Gastrocnemius medialis (tissue), 4 donors: ENCODE measurements at regions not wholly inside any gene's neighbourhood (a gene's known extent, or its start where the extent isn't known, plus 50 kb on each side); places are given as distances from the start of the nearest gene placed in this dataset.

Source experiments
- ATAC-seq, 2 donors: fragments of 150-250 bp; one replicate each; pipeline ENCODE4 v1.9.1; 2016
- DNase-seq, 2 donors: peaks; one replicate each; pipeline ENCODE4 v3.0.0-alpha.2; 2019
- H3K27ac ChIP-seq, 4 donors: fragments of 200-600 bp; sonication (generic); 1 replicate in 1 of 4; 2 replicates in 3 of 4; pipeline ENCODE4 v1.5.1; 2016 to 2018; ENCODE audit warnings: mild to moderate bottlenecking in 2 of 4, moderate library complexity in 1 of 4
- H3K27me3 ChIP-seq, 3 donors: fragments of 200-600 bp; sonication (generic) in 2 of 3; 1 replicate in 1 of 3; 2 replicates in 2 of 3; pipeline versions ENCODE4 v1.5.1 to v1.6.0; 2016 to 2019; ENCODE audit warnings: mild to moderate bottlenecking in 1 of 3, moderate library complexity in 1 of 3
- H3K36me3 ChIP-seq, 2 donors: fragments of 200-600 bp; sonication (generic) in 1 of 2; one replicate each; pipeline ENCODE4 v1.5.1; 2017 to 2018
- H3K4me1 ChIP-seq, 2 donors: fragments of 200-600 bp; sonication (generic) in 1 of 2; one replicate each; pipeline ENCODE4 v1.5.1; 2016 to 2017; ENCODE audit warnings: mild to moderate bottlenecking in 2 of 2
- H3K4me3 ChIP-seq, 4 donors: fragments of 200-600 bp; sonication (generic) in 3 of 4; 1 replicate in 1 of 4; 2 replicates in 3 of 4; pipeline ENCODE4 v1.5.1; 2016 to 2019; ENCODE audit warnings: mild to moderate bottlenecking in 2 of 4
- H3K9me3 ChIP-seq, 3 donors: fragments of 200-600 bp; sonication (generic) in 2 of 3; 1 replicate in 1 of 3; 2 replicates in 2 of 3; pipeline ENCODE4 v1.5.1; 2016 to 2019
- POLR2A ChIP-seq, 2 donors: fragments of 450-650 bp; IDR thresholded peaks; one replicate each; pipeline ENCODE4 v1.6.1; 2017; ENCODE audit warnings: antibody characterized with exemption in 2 of 2, mild to moderate bottlenecking in 2 of 2, moderate library complexity in 2 of 2
- in situ Hi-C, 4 donors: fragments of 200-750 bp; cut with MboI; loops; one replicate each; pipeline versions ENCODE4 v1.15.0 to v1.8.0; 2017; ENCODE audit warnings: low sequenced_read_pairs in 4 of 4
- intact Hi-C: fragments of 100-400 bp; cut with DNase I; formaldehyde crosslinking; loops from one replicate; pipeline ENCODE4 v1.15.1; 2023; ENCODE audit warnings: low total_unique reads
- TF ChIP-seq, protein P1 (sequence below), 5 experiments: fragments of 450-650 bp in 3 of 5; fragments of 200-600 bp in 2 of 5; sonication (generic) in 2 of 5; IDR thresholded peaks in 4 of 5; conservative IDR thresholded peaks in 1 of 5; 1 replicate in 4 of 5; 2 replicates in 1 of 5; pipeline ENCODE4 v1.5.1; 2016 to 2019; ENCODE audit warnings: antibody characterized with exemption in 5 of 5, mild to moderate bottlenecking in 3 of 5, moderate library complexity in 3 of 5

DNA sequence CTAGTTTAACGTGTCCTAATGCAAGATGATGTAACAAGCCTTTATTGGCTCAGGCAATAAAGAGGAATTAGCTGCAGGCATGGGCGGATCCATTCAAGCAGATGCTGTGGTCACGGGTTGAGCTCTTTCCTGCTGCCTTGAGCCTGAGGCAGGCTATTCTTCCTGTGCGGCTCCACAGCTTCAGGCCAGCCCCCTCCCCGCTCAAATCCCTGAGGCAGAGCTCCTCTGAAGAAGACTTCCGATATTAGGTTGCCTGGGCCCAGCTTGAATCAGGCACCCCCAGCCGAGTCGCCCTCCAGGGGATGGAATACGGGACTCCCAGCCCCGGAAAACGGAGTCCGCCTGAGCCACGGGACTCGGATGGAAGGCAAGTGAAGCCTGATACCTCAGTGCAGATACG lies 95.0 kb upstream of the RUFY1 start:
- no peak for TF ChIP-seq POLR2A (IDR thresholded peaks at IDR 0.05)
- TF ChIP-seq, protein P1, sequence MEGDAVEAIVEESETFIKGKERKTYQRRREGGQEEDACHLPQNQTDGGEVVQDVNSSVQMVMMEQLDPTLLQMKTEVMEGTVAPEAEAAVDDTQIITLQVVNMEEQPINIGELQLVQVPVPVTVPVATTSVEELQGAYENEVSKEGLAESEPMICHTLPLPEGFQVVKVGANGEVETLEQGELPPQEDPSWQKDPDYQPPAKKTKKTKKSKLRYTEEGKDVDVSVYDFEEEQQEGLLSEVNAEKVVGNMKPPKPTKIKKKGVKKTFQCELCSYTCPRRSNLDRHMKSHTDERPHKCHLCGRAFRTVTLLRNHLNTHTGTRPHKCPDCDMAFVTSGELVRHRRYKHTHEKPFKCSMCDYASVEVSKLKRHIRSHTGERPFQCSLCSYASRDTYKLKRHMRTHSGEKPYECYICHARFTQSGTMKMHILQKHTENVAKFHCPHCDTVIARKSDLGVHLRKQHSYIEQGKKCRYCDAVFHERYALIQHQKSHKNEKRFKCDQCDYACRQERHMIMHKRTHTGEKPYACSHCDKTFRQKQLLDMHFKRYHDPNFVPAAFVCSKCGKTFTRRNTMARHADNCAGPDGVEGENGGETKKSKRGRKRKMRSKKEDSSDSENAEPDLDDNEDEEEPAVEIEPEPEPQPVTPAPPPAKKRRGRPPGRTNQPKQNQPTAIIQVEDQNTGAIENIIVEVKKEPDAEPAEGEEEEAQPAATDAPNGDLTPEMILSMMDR (IDR thresholded peaks at IDR 0.05 in 4 of 5, conservative IDR thresholded peaks at IDR 0.05 in 1 of 5): no peak
- H3K4me1 ChIP-seq: no peaks in the 10 kb centered on the region
- no peaks in the 10 kb centered on the region for H3K27me3 ChIP-seq
- no peak overlapping the region for H3K27ac ChIP-seq
- no peaks in the 10 kb centered on the region for H3K9me3 ChIP-seq
- intact Hi-C loops: no loop called here
- H3K36me3 ChIP-seq: no peaks in the 10 kb centered on the region
- in situ Hi-C loops: no loop called here
- no peak for ATAC-seq
- DNase-seq: no peak
- H3K4me3 ChIP-seq: no peak overlapping the region

DNA sequence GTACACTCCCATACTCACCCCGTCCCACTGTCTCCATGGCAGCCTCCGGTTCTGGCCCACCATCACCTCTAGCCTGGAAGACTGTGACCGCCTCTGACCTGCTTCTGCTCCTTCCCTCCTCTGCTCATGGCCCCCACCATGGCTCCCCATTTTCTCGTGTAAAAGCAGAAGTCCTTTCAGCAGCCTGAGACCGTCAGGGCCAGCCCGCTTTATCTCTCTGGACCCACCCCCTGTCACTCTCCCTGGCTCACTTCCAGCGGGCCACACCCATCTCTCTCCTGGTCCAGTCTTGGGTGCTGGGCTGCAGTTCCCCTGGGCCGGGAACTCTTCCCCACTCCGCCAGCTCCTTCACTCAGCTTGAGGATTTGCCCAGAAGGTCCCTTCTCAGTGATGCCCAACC lies 96.0 kb upstream of the RUFY1 start:
- intact Hi-C loops: no loop called here
- in situ Hi-C loops: no loop called here
- ATAC-seq (no peak), DNase-seq (no peak)
- Histone ChIP-seq H3K9me3 (no peaks in the 10 kb centered on the region), H3K4me3 (no peak overlapping the region), H3K27ac (no peak overlapping the region), H3K36me3 (no peaks in the 10 kb centered on the region), H3K27me3 (no peaks in the 10 kb centered on the region), H3K4me1 (no peaks in the 10 kb centered on the region)
- no peak for TF ChIP-seq POLR2A (IDR thresholded peaks at IDR 0.05)
- TF ChIP-seq, protein P1 (IDR thresholded peaks at IDR 0.05 in 4 of 5, conservative IDR thresholded peaks at IDR 0.05 in 1 of 5): no peak

DNA sequence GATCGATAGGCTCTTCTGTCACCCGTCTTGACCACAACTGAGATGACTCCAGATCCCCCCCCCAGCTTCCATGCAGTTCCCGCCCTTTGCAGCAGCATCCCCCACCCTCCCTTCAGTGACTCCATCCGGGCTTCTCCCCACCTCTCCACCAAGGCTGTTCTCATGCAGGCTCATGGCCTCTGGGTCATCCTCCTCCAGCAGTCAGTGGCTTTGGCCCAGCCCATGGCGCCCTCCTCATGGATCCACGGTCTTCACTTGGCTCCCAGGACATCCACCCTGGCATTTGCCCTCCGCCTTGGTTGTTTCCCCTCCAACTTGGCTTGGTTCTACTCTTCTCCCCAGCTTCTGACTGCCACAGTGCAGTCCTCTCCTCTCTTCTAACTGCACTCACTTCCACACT lies 96.7 kb upstream of the RUFY1 start:
- intact Hi-C loops (no loop called here), in situ Hi-C loops (no loop called here)
- H3K9me3 ChIP-seq: no peaks in the 10 kb centered on the region
- TF ChIP-seq, protein P1 (IDR thresholded peaks at IDR 0.05 in 4 of 5, conservative IDR thresholded peaks at IDR 0.05 in 1 of 5): no peak
- no peak for TF ChIP-seq POLR2A (IDR thresholded peaks at IDR 0.05)
- ATAC-seq: no peak
- H3K27ac ChIP-seq: no peak overlapping the region
- H3K4me3 ChIP-seq: no peak overlapping the region
- H3K4me1 ChIP-seq: no peaks in the 10 kb centered on the region
- H3K27me3 ChIP-seq: no peaks in the 10 kb centered on the region
- H3K36me3 ChIP-seq: no peaks in the 10 kb centered on the region
- no peak for DNase-seq

DNA sequence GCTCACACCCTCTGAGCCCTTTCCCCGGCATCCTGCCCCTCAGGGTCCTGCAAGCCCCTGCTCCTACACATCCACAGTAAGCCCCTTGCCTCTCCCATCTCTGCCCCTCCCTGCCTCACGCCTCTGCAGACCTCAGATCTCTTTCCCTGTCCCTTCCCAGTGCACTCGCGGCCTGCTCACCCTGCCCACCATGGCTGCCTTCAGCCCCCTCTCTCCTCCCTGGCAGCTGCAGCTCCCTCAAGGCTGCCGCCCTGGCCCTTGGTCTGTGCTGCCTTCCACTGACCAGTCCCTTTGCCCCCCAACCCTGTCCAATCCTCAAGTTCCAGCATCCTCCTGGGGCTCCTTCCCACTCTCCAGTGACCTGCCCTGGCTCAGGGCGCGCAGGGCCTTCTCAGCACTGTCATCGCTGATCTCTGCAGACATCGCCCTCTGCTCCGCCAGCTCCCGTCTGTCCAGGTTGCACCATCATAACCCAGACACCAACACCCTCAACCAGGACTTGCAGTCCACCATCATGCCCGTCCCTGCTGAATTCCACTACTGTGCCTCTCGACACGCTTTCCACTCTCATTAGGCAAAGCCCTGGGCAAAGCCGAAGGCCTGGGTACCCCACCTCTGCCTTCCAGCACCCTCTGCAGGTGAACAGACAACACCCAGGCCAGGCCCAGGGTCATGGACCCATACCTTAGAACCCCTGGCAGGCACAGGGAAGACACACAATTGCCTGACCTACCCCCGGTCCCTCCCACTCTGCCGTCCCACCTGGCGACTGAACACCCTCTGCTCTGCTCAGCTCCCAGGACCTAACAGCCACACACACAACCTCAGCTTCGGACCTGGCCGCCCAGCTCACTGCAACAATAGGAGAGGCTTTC lies 97.8 kb upstream of the RUFY1 start:
- H3K4me1 ChIP-seq: no peaks in the 10 kb centered on the region
- no peak overlapping the region for H3K4me3 ChIP-seq
- no peaks in the 10 kb centered on the region for H3K36me3 ChIP-seq
- intact Hi-C loops: no loop called here
- no peaks in the 10 kb centered on the region for H3K9me3 ChIP-seq
- no peak overlapping the region for H3K27ac ChIP-seq
- DNase-seq: no peak
- in situ Hi-C loops: no loop called here
- no peaks in the 10 kb centered on the region for H3K27me3 ChIP-seq
- ATAC-seq: no peak
- TF ChIP-seq POLR2A (IDR thresholded peaks at IDR 0.05): no peak
- TF ChIP-seq, protein P1 (IDR thresholded peaks at IDR 0.05 in 4 of 5, conservative IDR thresholded peaks at IDR 0.05 in 1 of 5): no peak

DNA sequence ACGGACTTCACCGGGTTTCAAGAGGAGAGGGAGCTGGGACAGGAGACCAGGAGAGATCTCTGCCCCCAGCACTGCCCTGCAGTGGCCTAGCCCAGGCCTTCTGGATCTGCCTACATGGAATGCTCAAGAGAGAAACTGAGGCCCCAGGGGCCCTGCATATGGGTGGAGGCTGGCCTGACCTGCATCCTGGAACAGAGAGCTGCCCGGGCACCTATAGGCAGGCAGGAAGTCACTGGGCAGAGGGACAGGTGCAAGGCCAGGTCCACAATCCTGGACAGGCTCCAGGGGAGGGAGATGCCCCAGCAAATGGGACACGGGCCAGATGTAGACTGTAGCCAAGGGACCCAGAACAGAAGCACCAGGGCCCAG lies 98.5 kb upstream of the RUFY1 start:
- Histone ChIP-seq H3K4me3 (no peak overlapping the region), H3K9me3 (no peaks in the 10 kb centered on the region), H3K27ac (no peak overlapping the region), H3K36me3 (no peaks in the 10 kb centered on the region), H3K4me1 (no peaks in the 10 kb centered on the region), H3K27me3 (no peaks in the 10 kb centered on the region)
- intact Hi-C loops (no loop called here), in situ Hi-C loops (no loop called here)
- no peak for DNase-seq
- TF ChIP-seq, protein P1 (IDR thresholded peaks at IDR 0.05 in 4 of 5, conservative IDR thresholded peaks at IDR 0.05 in 1 of 5): no peak
- TF ChIP-seq POLR2A (IDR thresholded peaks at IDR 0.05): no peak
- ATAC-seq: no peak
